HCT116 (cell line): ENCODE measurements at regions not wholly inside any gene's neighbourhood (a gene's known extent, or its start where the extent isn't known, plus 50 kb on each side); places are given as distances from the start of the nearest gene placed in this dataset.

Experiments
- ATAC-seq: fragments of 200-7000 bp; cut with Tn5 transposase; 2 replicates; pipeline ENCODE4 v1.9.1; 2020; ENCODE audit warnings: mild to moderate bottlenecking, moderate library complexity
- BruUV-seq: library from RNA; stranded (reverse); fragments of 400-500 nt; replicated peaks from 2 replicates; lab custom pipeline; 2021; lab: Mats Ljungman, UMichigan
- CTCF ChIA-PET: fragments of 300-600 bp; sonication (Branson Sonifier 250); formaldehyde crosslinking; loops from one replicate; lab custom pipeline; 2021; ENCODE audit warnings: antibody characterized with exemption; lab: Charles Lee
- POLR2A ChIA-PET: fragments of 300-600, 350-600 bp; sonication (Branson Sonifier 250); formaldehyde crosslinking; loops from one replicate; lab custom pipeline; 2021; ENCODE audit warnings: antibody characterized with exemption; lab: Charles Lee
- RAD21 ChIA-PET, 2 experiments: fragments of 300-600 bp; sonication (Branson Sonifier 250); formaldehyde crosslinking; loops; one replicate each; lab custom pipeline; 2023; ENCODE audit warnings: low total read pairs in 2 of 2; ENCODE audit not compliant: uncharacterized antibody in 2 of 2, unreplicated experiment in 2 of 2, low non-redundant PET in 1 of 2; lab: Charles Lee
- DNase-seq: peaks from one replicate; pipeline ENCODE4 v3.0.0-alpha.2; 2010; ENCODE audit warnings: low read depth, low spot score
- H2AFZ ChIP-seq: fragments of 200-600 bp; shearing (Covaris generic), sonication (generic); 2 replicates; pipeline ENCODE4 v1.6.1; 2017; ENCODE audit warnings: low read depth, mixed run types, mixed read lengths, antibody characterized with exemption, low read length; ENCODE audit not compliant: poor library complexity, severe bottlenecking
- H3K27ac ChIP-seq: 2 replicates; pipeline ENCODE4 v1.5.1; 2012; ENCODE audit warnings: low read depth, low read length
- H3K27me3 ChIP-seq: fragments of 200-600 bp; sonication (generic); 2 replicates; pipeline ENCODE4 v1.6.1; 2016; ENCODE audit warnings: mixed run types, low read length, mixed read lengths; ENCODE audit not compliant: insufficient read depth
- H3K36me3 ChIP-seq, 2 experiments: fragments of 200-500 bp in 1 of 2; fragments of 200-600 bp in 1 of 2; sonication (Bioruptor generic) in 1 of 2; sonication (generic) in 1 of 2; 2 replicates each; pipeline versions ENCODE4 v1.5.1 to v1.6.1; 2014 to 2016; ENCODE audit warnings: low read length in 2 of 2, inconsistent platforms in 1 of 2, mixed read lengths in 1 of 2, mixed run types in 1 of 2; ENCODE audit not compliant: insufficient read depth in 2 of 2, control insufficient read depth in 1 of 2
- H3K4me1 ChIP-seq, 2 experiments: fragments of 200-600 bp in 1 of 2; sonication (generic) in 1 of 2; 2 replicates each; pipeline versions ENCODE4 v1.5.1 to v1.6.1; 2012 to 2017; ENCODE audit warnings: low read length in 2 of 2, inconsistent platforms in 1 of 2, mild to moderate bottlenecking in 1 of 2, mixed read lengths in 1 of 2, mixed run types in 1 of 2, moderate library complexity in 1 of 2; ENCODE audit not compliant: insufficient read depth in 2 of 2, control insufficient read depth in 1 of 2
- H3K4me2 ChIP-seq: fragments of 200-600 bp; sonication (generic); 2 replicates; pipeline ENCODE4 v1.6.1; 2017; ENCODE audit warnings: mixed run types, low read length, mixed read lengths
- H3K4me3 ChIP-seq, 2 experiments: fragments of 200-600 bp in 1 of 2; sonication (generic) in 1 of 2; replicated peaks in 1 of 2; 2 replicates each; pipeline ENCODE4 v1.5.1; 2011 to 2016; ENCODE audit warnings: low read length in 2 of 2, control low read depth in 1 of 2, low read depth in 1 of 2, mild to moderate bottlenecking in 1 of 2, mixed read lengths in 1 of 2, mixed run types in 1 of 2
- H3K79me2 ChIP-seq: fragments of 200-600 bp; sonication (generic); 2 replicates; pipeline ENCODE4 v1.6.1; 2017; ENCODE audit warnings: mild to moderate bottlenecking, mixed run types, low read length, moderate library complexity, mixed read lengths; ENCODE audit not compliant: insufficient read depth
- H3K9ac ChIP-seq: fragments of 200-600 bp; sonication (generic); 2 replicates; pipeline ENCODE4 v1.6.1; 2016; ENCODE audit warnings: low read length, mixed read lengths
- H3K9me2 ChIP-seq: fragments of 200-600 bp; sonication (generic), shearing (Covaris generic); 2 replicates; pipeline ENCODE4 v1.6.1; 2017; ENCODE audit warnings: mixed run types, mild to moderate bottlenecking, moderate library complexity; ENCODE audit not compliant: insufficient read depth
- H3K9me3 ChIP-seq, 2 experiments: fragments of 200-500 bp in 1 of 2; fragments of 200-600 bp in 1 of 2; sonication (Bioruptor generic) in 1 of 2; sonication (generic) in 1 of 2; 2 replicates each; pipeline ENCODE4 v1.6.1; 2014 to 2017; ENCODE audit warnings: low read length in 2 of 2, mixed read lengths in 2 of 2, inconsistent platforms in 1 of 2, low read depth in 1 of 2, mild to moderate bottlenecking in 1 of 2, mixed run types in 1 of 2, moderate library complexity in 1 of 2; ENCODE audit not compliant: control insufficient read depth in 1 of 2, insufficient read depth in 1 of 2
- H4K20me1 ChIP-seq: fragments of 200-600 bp; sonication (generic), shearing (Covaris generic); 2 replicates; pipeline ENCODE4 v1.6.1; 2017; ENCODE audit warnings: mixed run types, mild to moderate bottlenecking, moderate library complexity; ENCODE audit not compliant: insufficient read depth
- CBX3 ChIP-seq: IDR thresholded peaks from 2 replicates; pipeline ENCODE4 v1.6.1; 2012; ENCODE audit warnings: low read depth
- EGR1 ChIP-seq: IDR thresholded peaks from 2 replicates; pipeline ENCODE4 v1.6.1; 2012; ENCODE audit warnings: low read depth
- MAX ChIP-seq: IDR thresholded peaks from 2 replicates; pipeline ENCODE4 v1.6.1; 2012
- YY1 ChIP-seq: IDR thresholded peaks from 2 replicates; pipeline ENCODE4 v1.6.1; 2011; ENCODE audit warnings: low read length, low read depth, moderate library complexity, mild to moderate bottlenecking; ENCODE audit not compliant: insufficient replicate concordance; ENCODE audit errors: extremely low read depth
- intact Hi-C: fragments of 100-400 bp; cut with micrococcal nuclease; formaldehyde crosslinking; loops from 2 replicates; pipeline ENCODE4 v1.10.0; 2022
- TF ChIP-seq, protein P1 (sequence below): IDR thresholded peaks from 2 replicates; pipeline ENCODE4 v1.6.1; 2011; ENCODE audit warnings: mild to moderate bottlenecking, low read length, moderate library complexity; ENCODE audit not compliant: insufficient replicate concordance; ENCODE audit errors: extremely low read depth

DNA sequence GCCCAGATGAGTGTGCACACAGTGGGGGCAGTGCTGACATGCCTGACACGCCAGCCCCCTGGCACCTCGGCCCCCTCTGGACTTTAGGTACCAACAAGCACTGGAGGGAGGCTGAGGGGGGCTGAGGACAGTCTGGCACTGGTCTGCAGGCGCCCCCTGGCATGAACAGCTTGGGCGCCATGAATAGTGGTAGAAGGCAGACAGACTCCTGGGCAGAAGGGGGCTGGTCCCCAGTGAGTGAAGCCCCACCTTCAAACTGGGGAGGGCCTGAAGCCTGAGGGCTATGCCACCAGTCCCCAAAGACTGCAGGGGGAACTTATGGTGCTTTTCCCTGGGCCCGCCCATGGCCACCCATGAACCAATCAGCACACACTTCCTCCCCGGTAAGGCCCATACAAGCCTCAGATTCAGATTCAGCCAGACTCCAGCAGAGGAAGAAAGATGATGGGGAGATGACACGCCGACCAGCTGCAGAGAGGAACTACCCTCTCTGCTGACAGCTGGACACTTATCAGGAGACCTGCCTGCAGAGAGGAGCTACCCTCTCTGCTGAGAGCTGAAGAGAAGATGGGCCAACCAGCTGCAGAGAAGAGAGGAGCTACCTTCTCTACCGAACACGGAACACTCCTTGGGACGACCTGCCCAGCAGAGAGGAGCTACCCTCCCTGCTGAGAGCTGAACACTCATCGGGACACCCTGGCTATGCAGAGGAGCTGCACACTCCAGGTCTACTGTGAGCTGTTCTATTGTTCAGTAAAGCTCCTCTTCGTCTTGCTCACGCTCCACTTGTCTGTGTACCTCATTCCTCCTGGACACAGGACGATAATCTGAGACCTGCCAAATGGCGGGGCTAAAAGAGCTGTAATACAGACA lies 324.5 kb downstream of the PCNX1 start (continued):
- no peak for TF ChIP-seq YY1
- TF ChIP-seq, protein P1, sequence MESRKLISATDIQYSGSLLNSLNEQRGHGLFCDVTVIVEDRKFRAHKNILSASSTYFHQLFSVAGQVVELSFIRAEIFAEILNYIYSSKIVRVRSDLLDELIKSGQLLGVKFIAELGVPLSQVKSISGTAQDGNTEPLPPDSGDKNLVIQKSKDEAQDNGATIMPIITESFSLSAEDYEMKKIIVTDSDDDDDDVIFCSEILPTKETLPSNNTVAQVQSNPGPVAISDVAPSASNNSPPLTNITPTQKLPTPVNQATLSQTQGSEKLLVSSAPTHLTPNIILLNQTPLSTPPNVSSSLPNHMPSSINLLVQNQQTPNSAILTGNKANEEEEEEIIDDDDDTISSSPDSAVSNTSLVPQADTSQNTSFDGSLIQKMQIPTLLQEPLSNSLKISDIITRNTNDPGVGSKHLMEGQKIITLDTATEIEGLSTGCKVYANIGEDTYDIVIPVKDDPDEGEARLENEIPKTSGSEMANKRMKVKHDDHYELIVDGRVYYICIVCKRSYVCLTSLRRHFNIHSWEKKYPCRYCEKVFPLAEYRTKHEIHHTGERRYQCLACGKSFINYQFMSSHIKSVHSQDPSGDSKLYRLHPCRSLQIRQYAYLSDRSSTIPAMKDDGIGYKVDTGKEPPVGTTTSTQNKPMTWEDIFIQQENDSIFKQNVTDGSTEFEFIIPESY: no peak

- H3K79me2 ChIP-seq: no peaks in the 10 kb centered on the region
- H3K4me3 ChIP-seq: no peak overlapping the region
- no peak for TF ChIP-seq CBX3
- TF ChIP-seq MAX: no peak
- TF ChIP-seq EGR1: no peak
- TF ChIP-seq, all 23 proteins: peak for 0
- BruUV-seq: no TSS peak
- no peak overlapping the region for H3K9ac ChIP-seq
- DNase-seq (no peak), ATAC-seq (no peak)
- H3K27me3 ChIP-seq: no peaks in the 10 kb centered on the region
- ChIA-PET CTCF (no interaction called here), RAD21 (no interaction called here), POLR2A (no interaction called here)
- no peaks in the 10 kb centered on the region for H3K9me2 ChIP-seq
- no peak overlapping the region for H2AFZ ChIP-seq
- no peaks in the 10 kb centered on the region for H4K20me1 ChIP-seq
- H3K4me1 ChIP-seq: peaks cover 0 to 4% of the 10 kb centered on the region in 2 experiments; a peak in 1 of 4 replicates
- no peak overlapping the region for H3K27ac ChIP-seq
- H3K9me3 ChIP-seq: no peaks in the 10 kb centered on the region
- no peaks in the 10 kb centered on the region for H3K36me3 ChIP-seq
- no peak overlapping the region for H3K4me2 ChIP-seq
- intact Hi-C loops: no loop called here
These were observed 325.2 kb downstream of the PCNX1 start for GRCh38 chr14:71232506-71232905.
